ENCODE measurements at regions not wholly inside any gene's neighbourhood (a gene's known extent, or its start where the extent isn't known, plus 50 kb on each side); places are given as distances from the start of the nearest gene placed in this dataset.
A peak's percentile ranks its signal among the peaks of the same experiment; 100 is the strongest.

DNA sequence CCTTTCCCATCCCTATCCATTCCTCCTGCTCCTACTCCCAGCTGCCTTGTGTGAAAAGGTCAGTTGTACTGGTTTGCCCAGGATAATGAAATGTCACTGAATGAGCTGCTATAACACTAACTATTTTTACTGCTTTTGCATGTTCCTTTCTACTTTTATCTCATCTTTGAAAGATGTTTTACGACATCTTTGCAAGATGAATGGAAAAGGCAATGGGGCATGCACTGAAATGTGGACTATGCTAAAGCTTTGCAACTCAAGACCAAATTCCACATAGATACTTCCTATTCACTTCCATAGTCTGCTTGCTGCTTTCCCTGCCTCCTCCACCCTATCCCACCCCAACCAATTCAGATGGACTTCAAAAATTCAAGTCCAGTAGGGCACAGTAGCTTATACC, 111.3 kb downstream of the SETD4 start:
- TF ChIP-seq POLR2A (IDR thresholded peaks at IDR 0.05) (no peak), POLR2AphosphoS5 (IDR thresholded peaks at IDR 0.05) (no peak), CTCF (IDR thresholded peaks at IDR 0.05 in 8 of 11, conservative IDR thresholded peaks at IDR 0.05 in 3 of 11) (no peak)
- no peaks in the 10 kb centered on the region for H3K4me1 ChIP-seq
- no peaks in the 10 kb centered on the region for H3K9me3 ChIP-seq
- peaks cover 0 to 4% (median 0%) of the 10 kb centered on the region in 7 donors for H3K27me3 ChIP-seq (replicated peaks in 1 of 7)
- no peak overlapping the region for H3K4me3 ChIP-seq
- H3K27ac ChIP-seq = no peak overlapping the region
- intact Hi-C loops (cut with DNase I; ENCODE audit: low total_unique reads) = no loop called here
- H3K36me3 ChIP-seq = no peaks in the 10 kb centered on the region
- WGBS, 5 donors = 82 to 90% (median 85%) methylated on average over 1 of the region's 1 CpG
- DNase-seq = no peak

- peaks cover 0 to 4% (median 0%) of the 10 kb centered on the region in 7 donors for H3K27me3 ChIP-seq (replicated peaks in 1 of 7)
- intact Hi-C loops (cut with DNase I; ENCODE audit: low total_unique reads) = no loop called here
- no peak for DNase-seq
- no peak for TF ChIP-seq CTCF (IDR thresholded peaks at IDR 0.05 in 8 of 11, conservative IDR thresholded peaks at IDR 0.05 in 3 of 11)
- no peak for TF ChIP-seq POLR2AphosphoS5 (IDR thresholded peaks at IDR 0.05)
- TF ChIP-seq POLR2A (IDR thresholded peaks at IDR 0.05) = no peak
- no peak overlapping the region for H3K4me3 ChIP-seq
- H3K9me3 ChIP-seq = no peaks in the 10 kb centered on the region
- H3K36me3 ChIP-seq = no peaks in the 10 kb centered on the region
- 78 to 85% (median 80%) methylated on average over 6 of the region's 6 CpGs for WGBS, 5 donors
- H3K4me1 ChIP-seq = peaks cover 0 to 3% (median 0%) of the 10 kb centered on the region in 6 donors
- H3K27ac ChIP-seq = no peak overlapping the region
Observed at GRCh38 chr21:35945089-35945671, 115.1 kb downstream of the SETD4 start.

GRCh38 chr21:35943752-35944151, 116.6 kb downstream of the SETD4 start:
- intact Hi-C loops (cut with DNase I; ENCODE audit: low total_unique reads) = no loop called here
- TF ChIP-seq POLR2AphosphoS5 (IDR thresholded peaks at IDR 0.05) (no peak), POLR2A (IDR thresholded peaks at IDR 0.05) (no peak), CTCF (IDR thresholded peaks at IDR 0.05 in 8 of 11, conservative IDR thresholded peaks at IDR 0.05 in 3 of 11) (no peak)
- WGBS, 5 donors = 80 to 96% (median 88%) methylated on average over 3 of the region's 3 CpGs

GRCh38 chr21:35942211-35943144, 117.8 kb downstream of the SETD4 start:
- peaks cover 0 to 7% (median 0%) of the 10 kb centered on the region in 6 donors for H3K4me1 ChIP-seq
- 68 to 79% (median 73%) methylated on average over 8 of the region's 8 CpGs for WGBS, 5 donors
- intact Hi-C loops (cut with DNase I; ENCODE audit: low total_unique reads) = no loop called here
- H3K4me3 ChIP-seq = no peak overlapping the region
- no peak for DNase-seq
- H3K27ac ChIP-seq = no peak overlapping the region
- H3K36me3 ChIP-seq = no peaks in the 10 kb centered on the region
- H3K9me3 ChIP-seq = no peaks in the 10 kb centered on the region
- H3K27me3 ChIP-seq (replicated peaks in 1 of 7) = peaks cover 0 to 4% (median 0%) of the 10 kb centered on the region in 7 donors
- TF ChIP-seq POLR2A (IDR thresholded peaks at IDR 0.05) (no peak), CTCF (IDR thresholded peaks at IDR 0.05 in 8 of 11, conservative IDR thresholded peaks at IDR 0.05 in 3 of 11) (peak in 1 of 11 experiments; percentile 10)

More at GRCh38 chr21:35943752-35944151, 116.6 kb downstream of the SETD4 start:
- Histone ChIP-seq H3K36me3 (no peaks in the 10 kb centered on the region), H3K9me3 (no peaks in the 10 kb centered on the region), H3K27me3 (replicated peaks in 1 of 7) (peaks cover 0 to 4% (median 0%) of the 10 kb centered on the region in 7 donors), H3K27ac (no peak overlapping the region), H3K4me3 (no peak overlapping the region), H3K4me1 (peaks cover 0 to 7% (median 0%) of the 10 kb centered on the region in 6 donors)
- no peak for DNase-seq

Measured in spleen (tissue), 11 donors.